ENCODE measurements at regions not wholly inside any gene's neighbourhood (a gene's known extent, or its start where the extent isn't known, plus 50 kb on each side); places are given as distances from the start of the nearest gene placed in this dataset.
"Not testable (repeated sequence)": the region's sequence is repeated elsewhere in the genome, so short reads cannot be mapped to it uniquely, and the experiment has no call there.

GRCh38 chr13:76667551-76667950 lies 218.7 kb downstream of the KCTD12 start:
- dilution Hi-C loops (cut with MboI; ENCODE audit: extremely low pct_ligation_motif_present, low sequenced_read_pairs) = no loop called here
- H3K4me2 ChIP-seq (ENCODE audit: control insufficient read depth, extremely low read depth, insufficient read depth, low read depth, low read length) = no peak overlapping the region
- no peaks in the 10 kb centered on the region for H3K9me1 ChIP-seq (ENCODE audit: control insufficient read depth, extremely low read depth, insufficient read depth, low read length)
- no peaks in the 10 kb centered on the region for H3K36me3 ChIP-seq (ENCODE audit: control insufficient read depth in 2 of 2, extremely low read depth in 1 of 2, insufficient read depth in 2 of 2, low read length in 2 of 2)
- no peaks in the 10 kb centered on the region for H3K9me3 ChIP-seq (ENCODE audit: control insufficient read depth, low read depth, low read length)
- DNase-seq (ENCODE audit: low read depth, low spot score) = no peak
- no peaks in the 10 kb centered on the region for H4K20me1 ChIP-seq (ENCODE audit: control insufficient read depth, extremely low read depth, insufficient read depth, low read length)
- H3K79me2 ChIP-seq (ENCODE audit: control insufficient read depth, insufficient read depth, low read length) = no peaks in the 10 kb centered on the region
- peaks cover 2% of the 10 kb centered on the region for H3K4me1 ChIP-seq (ENCODE audit: control insufficient read depth, extremely low read depth, insufficient read depth, low read length)
- H2AFZ ChIP-seq (ENCODE audit: control insufficient read depth, low read length) = no peak overlapping the region
- no peaks in the 10 kb centered on the region for H3K27me3 ChIP-seq (ENCODE audit: control insufficient read depth, extremely low read depth, insufficient read depth, low read length)
- no peak overlapping the region for H3K9ac ChIP-seq (ENCODE audit: control insufficient read depth, extremely low read depth, insufficient read depth, low read length)
- H3K27ac ChIP-seq (ENCODE audit: control insufficient read depth, insufficient read depth, low read length) = no peak overlapping the region
- FAIRE-seq = no peak
- H3K4me3 ChIP-seq (ENCODE audit: control insufficient read depth in 2 of 3, extremely low read depth in 1 of 3, insufficient read depth in 2 of 3, low read depth in 1 of 3, low read length in 3 of 3) = no peak overlapping the region
- TF ChIP-seq EZH2 (IDR thresholded peaks at IDR 0.05; ENCODE audit: low read length) (no peak), CTCF (optimal IDR thresholded peaks at IDR 0.05 in 1 of 3, IDR thresholded peaks at IDR 0.05 in 1 of 3, conservative IDR thresholded peaks at IDR 0.05 in 1 of 3; ENCODE audit: extremely low read depth in 1 of 3, insufficient read depth in 2 of 3, low read length in 3 of 3) (no peak)

GRCh38 chr13:76663592-76664335 lies 222.4 kb downstream of the KCTD12 start:
- TF ChIP-seq CTCF (optimal IDR thresholded peaks at IDR 0.05 in 1 of 3, IDR thresholded peaks at IDR 0.05 in 1 of 3, conservative IDR thresholded peaks at IDR 0.05 in 1 of 3; ENCODE audit: extremely low read depth in 1 of 3, insufficient read depth in 2 of 3, low read length in 3 of 3) (no peak), EZH2 (IDR thresholded peaks at IDR 0.05; ENCODE audit: low read length) (no peak)

GRCh38 chr13:76659074-76659473 lies 227.1 kb downstream of the KCTD12 start:
- DNase-seq (ENCODE audit: low read depth, low spot score); H3K27ac ChIP-seq (ENCODE audit: control insufficient read depth, insufficient read depth, low read length); H3K4me2 ChIP-seq (ENCODE audit: control insufficient read depth, extremely low read depth, insufficient read depth, low read depth, low read length); H3K36me3 ChIP-seq (ENCODE audit: control insufficient read depth in 2 of 2, extremely low read depth in 1 of 2, insufficient read depth in 2 of 2, low read length in 2 of 2); H3K9ac ChIP-seq (ENCODE audit: control insufficient read depth, extremely low read depth, insufficient read depth, low read length); H4K20me1 ChIP-seq (ENCODE audit: control insufficient read depth, extremely low read depth, insufficient read depth, low read length); FAIRE-seq; H3K4me1 ChIP-seq (ENCODE audit: control insufficient read depth, extremely low read depth, insufficient read depth, low read length); H3K79me2 ChIP-seq (ENCODE audit: control insufficient read depth, insufficient read depth, low read length); H2AFZ ChIP-seq (ENCODE audit: control insufficient read depth, low read length); H3K9me1 ChIP-seq (ENCODE audit: control insufficient read depth, extremely low read depth, insufficient read depth, low read length); dilution Hi-C loops (cut with MboI; ENCODE audit: extremely low pct_ligation_motif_present, low sequenced_read_pairs); H3K27me3 ChIP-seq (ENCODE audit: control insufficient read depth, extremely low read depth, insufficient read depth, low read length); H3K4me3 ChIP-seq (ENCODE audit: control insufficient read depth in 2 of 3, extremely low read depth in 1 of 3, insufficient read depth in 2 of 3, low read depth in 1 of 3, low read length in 3 of 3); H3K9me3 ChIP-seq (ENCODE audit: control insufficient read depth, low read depth, low read length): not testable (repeated sequence)

More at GRCh38 chr13:76663592-76664335, 222.4 kb downstream of the KCTD12 start:
- dilution Hi-C loops (cut with MboI; ENCODE audit: extremely low pct_ligation_motif_present, low sequenced_read_pairs) = no loop called here
- Histone ChIP-seq H3K4me1 (ENCODE audit: control insufficient read depth, extremely low read depth, insufficient read depth, low read length) (no peaks in the 10 kb centered on the region), H3K9ac (ENCODE audit: control insufficient read depth, extremely low read depth, insufficient read depth, low read length) (no peak overlapping the region), H4K20me1 (ENCODE audit: control insufficient read depth, extremely low read depth, insufficient read depth, low read length) (no peaks in the 10 kb centered on the region), H3K4me3 (ENCODE audit: control insufficient read depth in 2 of 3, extremely low read depth in 1 of 3, insufficient read depth in 2 of 3, low read depth in 1 of 3, low read length in 3 of 3) (no peak overlapping the region), H3K9me1 (ENCODE audit: control insufficient read depth, extremely low read depth, insufficient read depth, low read length) (no peaks in the 10 kb centered on the region), H2AFZ (ENCODE audit: control insufficient read depth, low read length) (no peak overlapping the region), H3K9me3 (ENCODE audit: control insufficient read depth, low read depth, low read length) (no peaks in the 10 kb centered on the region), H3K36me3 (ENCODE audit: control insufficient read depth in 2 of 2, extremely low read depth in 1 of 2, insufficient read depth in 2 of 2, low read length in 2 of 2) (no peaks in the 10 kb centered on the region), H3K4me2 (ENCODE audit: control insufficient read depth, extremely low read depth, insufficient read depth, low read depth, low read length) (no peak overlapping the region), H3K27ac (ENCODE audit: control insufficient read depth, insufficient read depth, low read length) (no peak overlapping the region), H3K27me3 (ENCODE audit: control insufficient read depth, extremely low read depth, insufficient read depth, low read length) (no peaks in the 10 kb centered on the region), H3K79me2 (ENCODE audit: control insufficient read depth, insufficient read depth, low read length) (no peaks in the 10 kb centered on the region)
- DNase-seq (ENCODE audit: low read depth, low spot score) (no peak), FAIRE-seq (no peak)
